ENCODE measurements at regions not wholly inside any gene's neighbourhood (a gene's known extent, or its start where the extent isn't known, plus 50 kb on each side); places are given as distances from the start of the nearest gene placed in this dataset.

DNA sequence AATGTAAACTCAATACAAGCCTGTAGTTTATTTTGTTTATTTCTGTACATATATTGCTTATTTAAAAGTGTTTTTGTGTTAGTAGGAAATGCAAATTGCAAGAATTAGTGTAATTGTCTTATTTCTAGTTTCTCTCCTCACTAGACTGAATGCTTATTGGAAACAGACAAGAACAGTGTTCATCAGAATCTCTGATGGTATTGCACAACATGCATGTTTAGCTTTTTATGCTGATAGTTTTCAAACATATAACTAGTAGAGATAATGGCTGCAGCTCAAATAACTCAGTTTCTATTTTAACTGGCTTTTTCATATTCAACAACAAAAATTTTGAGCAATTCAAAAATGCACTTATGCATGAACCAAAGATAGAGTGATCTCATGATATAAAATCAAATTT is 68.8 kb upstream of the HTR4 start:
- POLR2A ChIA-PET = no interaction called here
- CTCF ChIA-PET = interaction anchor here (1.7 to 2.1 kb wide), 2 partner anchors 10 to 312 kb away, joined by 5 to 9 read pairs; no protein-coding TSS in a partner anchor
- H3K4me3 ChIP-seq (ENCODE audit: control insufficient read depth in 1 of 7, extremely low read depth in 1 of 7, insufficient read depth in 4 of 7, low read depth in 2 of 7, low read length in 6 of 7) = no peak overlapping the region
- no peak for DNase-seq
- H3K4me1 ChIP-seq (ENCODE audit: control extremely low read depth in 1 of 4, control insufficient read depth in 4 of 4, insufficient read depth in 4 of 4, low read length in 3 of 4) = no peaks in the 10 kb centered on the region
- no peaks in the 10 kb centered on the region for H3K9me3 ChIP-seq (ENCODE audit: control extremely low read depth in 1 of 5, control insufficient read depth in 4 of 5, insufficient read depth in 2 of 5, low read depth in 1 of 5, low read length in 4 of 5)
- H3K27ac ChIP-seq (ENCODE audit: insufficient read depth in 1 of 2, low read depth in 1 of 2, low read length in 2 of 2, poor library complexity in 1 of 2, severe bottlenecking in 2 of 2) = no peak overlapping the region
- no peaks in the 10 kb centered on the region for H3K36me3 ChIP-seq (ENCODE audit: control insufficient read depth in 4 of 4, insufficient read depth in 4 of 4, low read length in 3 of 4)
- H3K27me3 ChIP-seq (replicated peaks in 2 of 5; ENCODE audit: control insufficient read depth in 4 of 5, insufficient read depth in 5 of 5, low read length in 4 of 5) = peaks cover 0 to 7% (median 0%) of the 10 kb centered on the region in 5 experiments

DNA sequence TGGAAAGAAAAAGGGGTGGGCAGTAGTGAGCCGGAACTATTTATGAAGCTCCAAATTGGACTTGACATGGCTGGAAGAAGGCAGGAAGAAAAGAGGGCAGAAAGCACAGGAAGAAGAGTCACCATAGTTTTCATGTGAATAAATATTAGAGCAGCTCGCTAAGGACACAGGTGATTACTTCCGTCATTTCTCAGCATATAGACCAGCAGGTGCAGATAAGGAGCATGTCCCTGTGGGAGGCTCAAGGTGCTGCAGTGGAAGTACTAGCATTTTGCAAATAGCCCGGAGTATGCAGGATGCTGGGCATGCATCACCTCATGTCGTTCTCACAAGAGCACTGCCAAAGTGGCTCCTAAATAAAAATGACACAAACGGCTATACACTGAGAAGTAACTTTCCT is 71.3 kb upstream of the HTR4 start:
- Histone ChIP-seq H3K36me3 (ENCODE audit: control insufficient read depth in 4 of 4, insufficient read depth in 4 of 4, low read length in 3 of 4) (no peaks in the 10 kb centered on the region), H3K4me3 (ENCODE audit: control insufficient read depth in 1 of 7, extremely low read depth in 1 of 7, insufficient read depth in 4 of 7, low read depth in 2 of 7, low read length in 6 of 7) (no peak overlapping the region), H3K9me3 (ENCODE audit: control extremely low read depth in 1 of 5, control insufficient read depth in 4 of 5, insufficient read depth in 2 of 5, low read depth in 1 of 5, low read length in 4 of 5) (no peaks in the 10 kb centered on the region), H3K27ac (ENCODE audit: insufficient read depth in 1 of 2, low read depth in 1 of 2, low read length in 2 of 2, poor library complexity in 1 of 2, severe bottlenecking in 2 of 2) (no peak overlapping the region), H3K27me3 (replicated peaks in 2 of 5; ENCODE audit: control insufficient read depth in 4 of 5, insufficient read depth in 5 of 5, low read length in 4 of 5) (peaks cover 0 to 3% (median 0%) of the 10 kb centered on the region in 5 experiments), H3K4me1 (ENCODE audit: control extremely low read depth in 1 of 4, control insufficient read depth in 4 of 4, insufficient read depth in 4 of 4, low read length in 3 of 4) (no peaks in the 10 kb centered on the region)
- ChIA-PET CTCF (interaction anchor here (1.8 to 13.2 kb wide), 3 partner anchors 10 to 548 kb away, joined by 5 to 251 read pairs (median 96); no protein-coding TSS in a partner anchor), POLR2A (no interaction called here)
- no peak for DNase-seq
- 95% methylated on average over 6 of the region's 6 CpGs for WGBS (ENCODE audit: insufficient coverage)

DNA sequence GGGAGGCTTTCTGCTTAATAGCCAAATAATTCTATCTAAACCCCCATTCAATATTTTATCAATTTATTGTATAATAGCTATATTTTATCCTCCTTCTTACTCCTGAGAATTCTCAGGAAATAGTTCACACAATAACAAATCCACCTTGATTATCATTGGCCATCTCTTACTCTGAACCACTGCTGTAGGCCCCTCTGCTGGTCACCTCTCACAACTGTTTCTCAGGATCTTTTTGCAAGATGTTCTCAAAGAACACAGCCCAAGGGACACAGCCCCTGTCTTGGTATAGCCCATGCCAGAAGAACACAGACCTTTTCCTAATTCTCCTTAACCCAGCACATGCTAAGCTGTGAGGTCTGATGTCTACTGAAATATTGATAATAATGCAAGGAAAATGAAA is 74.9 kb upstream of the HTR4 start:
- H3K27me3 ChIP-seq (replicated peaks in 2 of 5; ENCODE audit: control insufficient read depth in 4 of 5, insufficient read depth in 5 of 5, low read length in 4 of 5) = peaks cover 0 to under 1% (median 0%) of the 10 kb centered on the region in 5 experiments

GRCh38 chr5:148730270-148730669 is 75.9 kb upstream of the HTR4 start:
- ChIA-PET POLR2A (no interaction called here), CTCF (interaction anchor here (0.6 to 18.3 kb wide), 67 partner anchors 9 to 882 kb away, joined by 3 to 361 read pairs (median 5); no protein-coding TSS in a partner anchor)
- H3K27me3 ChIP-seq (replicated peaks in 2 of 5; ENCODE audit: control insufficient read depth in 4 of 5, insufficient read depth in 5 of 5, low read length in 4 of 5) = no peaks in the 10 kb centered on the region
- no peaks in the 10 kb centered on the region for H3K9me3 ChIP-seq (ENCODE audit: control extremely low read depth in 1 of 5, control insufficient read depth in 4 of 5, insufficient read depth in 2 of 5, low read depth in 1 of 5, low read length in 4 of 5)
- no peak overlapping the region for H3K27ac ChIP-seq (ENCODE audit: insufficient read depth in 1 of 2, low read depth in 1 of 2, low read length in 2 of 2, poor library complexity in 1 of 2, severe bottlenecking in 2 of 2)
- peaks cover 0 to 8% (median 1%) of the 10 kb centered on the region in 4 experiments for H3K4me1 ChIP-seq (ENCODE audit: control extremely low read depth in 1 of 4, control insufficient read depth in 4 of 4, insufficient read depth in 4 of 4, low read length in 3 of 4)
- H3K36me3 ChIP-seq (ENCODE audit: control insufficient read depth in 4 of 4, insufficient read depth in 4 of 4, low read length in 3 of 4) = no peaks in the 10 kb centered on the region
- WGBS (ENCODE audit: insufficient coverage) = 100% methylated on average over 2 of the region's 2 CpGs
- DNase-seq = no peak
- no peak overlapping the region for H3K4me3 ChIP-seq (ENCODE audit: control insufficient read depth in 1 of 7, extremely low read depth in 1 of 7, insufficient read depth in 4 of 7, low read depth in 2 of 7, low read length in 6 of 7)

More for the DNA sequence above, 74.9 kb upstream of the HTR4 start:
- Histone ChIP-seq H3K9me3 (ENCODE audit: control extremely low read depth in 1 of 5, control insufficient read depth in 4 of 5, insufficient read depth in 2 of 5, low read depth in 1 of 5, low read length in 4 of 5) (no peaks in the 10 kb centered on the region), H3K4me3 (ENCODE audit: control insufficient read depth in 1 of 7, extremely low read depth in 1 of 7, insufficient read depth in 4 of 7, low read depth in 2 of 7, low read length in 6 of 7) (no peak overlapping the region), H3K27ac (ENCODE audit: insufficient read depth in 1 of 2, low read depth in 1 of 2, low read length in 2 of 2, poor library complexity in 1 of 2, severe bottlenecking in 2 of 2) (no peak overlapping the region), H3K36me3 (ENCODE audit: control insufficient read depth in 4 of 4, insufficient read depth in 4 of 4, low read length in 3 of 4) (no peaks in the 10 kb centered on the region), H3K4me1 (ENCODE audit: control extremely low read depth in 1 of 4, control insufficient read depth in 4 of 4, insufficient read depth in 4 of 4, low read length in 3 of 4) (peaks cover 0 to 8% (median 1%) of the 10 kb centered on the region in 4 experiments)
- CTCF ChIA-PET = interaction anchor here (0.7 to 18.3 kb wide), 10 partner anchors 14 to 552 kb away, joined by 3 to 361 read pairs (median 5); no protein-coding TSS in a partner anchor
- DNase-seq = peak in 1 of 3 donors; percentile 21
- POLR2A ChIA-PET = no interaction called here

- no peak overlapping the region for H3K27ac ChIP-seq (ENCODE audit: insufficient read depth in 1 of 2, low read depth in 1 of 2, low read length in 2 of 2, poor library complexity in 1 of 2, severe bottlenecking in 2 of 2)
- peak; percentile 89 to 95 (median 92) for DNase-seq
- no peaks in the 10 kb centered on the region for H3K9me3 ChIP-seq (ENCODE audit: control extremely low read depth in 1 of 5, control insufficient read depth in 4 of 5, insufficient read depth in 2 of 5, low read depth in 1 of 5, low read length in 4 of 5)
- peak overlapping the region in 1 of 7 experiments; percentile 6 for H3K4me3 ChIP-seq (ENCODE audit: control insufficient read depth in 1 of 7, extremely low read depth in 1 of 7, insufficient read depth in 4 of 7, low read depth in 2 of 7, low read length in 6 of 7)
- WGBS (ENCODE audit: insufficient coverage) = 0% methylated on average over 1 of the region's 12 CpGs
- no peaks in the 10 kb centered on the region for H3K27me3 ChIP-seq (replicated peaks in 2 of 5; ENCODE audit: control insufficient read depth in 4 of 5, insufficient read depth in 5 of 5, low read length in 4 of 5)
- H3K4me1 ChIP-seq (ENCODE audit: control extremely low read depth in 1 of 4, control insufficient read depth in 4 of 4, insufficient read depth in 4 of 4, low read length in 3 of 4) = peaks cover 0 to 8% (median 1%) of the 10 kb centered on the region in 4 experiments
- H3K36me3 ChIP-seq (ENCODE audit: control insufficient read depth in 4 of 4, insufficient read depth in 4 of 4, low read length in 3 of 4) = no peaks in the 10 kb centered on the region
- CTCF ChIA-PET = interaction anchor here (0.6 to 18.3 kb wide), 77 partner anchors 8 to 883 kb away, joined by 3 to 361 read pairs (median 5); no protein-coding TSS in a partner anchor
- POLR2A ChIA-PET = interaction anchor here (1.0 kb wide), 1 partner anchor 440 kb away, joined by 5 read pairs; no protein-coding TSS in a partner anchor
These were observed 76.9 kb upstream of the HTR4 start for GRCh38 chr5:148730942-148731898.

DNA sequence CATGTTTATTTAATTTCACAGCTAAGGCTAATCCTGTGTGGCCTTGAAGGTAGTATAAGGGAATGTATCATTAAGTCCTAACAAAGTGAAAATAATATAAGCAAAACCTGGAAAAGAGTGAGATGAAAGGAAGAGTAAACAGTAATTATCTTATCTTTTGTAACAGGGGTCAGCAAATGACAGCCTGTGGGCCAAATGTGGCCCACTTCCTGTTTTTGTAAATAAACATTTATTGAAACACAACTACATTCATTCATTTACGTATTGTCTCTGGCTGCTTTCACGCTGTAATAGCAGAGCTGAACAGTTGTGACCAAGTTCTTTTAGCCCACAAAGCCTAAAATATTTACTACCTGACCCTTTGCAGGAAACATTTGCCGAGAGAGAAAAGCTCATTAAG is 78.4 kb upstream of the HTR4 start:
- ChIA-PET POLR2A (no interaction called here), CTCF (interaction anchor here (0.7 to 18.3 kb wide), 32 partner anchors 9 to 555 kb away, joined by 3 to 361 read pairs (median 6); no protein-coding TSS in a partner anchor)
- WGBS (ENCODE audit: insufficient coverage) = 73% methylated on average over 2 of the region's 3 CpGs
- DNase-seq = peak in 1 of 3 donors; percentile 27
- Histone ChIP-seq H3K4me1 (ENCODE audit: control extremely low read depth in 1 of 4, control insufficient read depth in 4 of 4, insufficient read depth in 4 of 4, low read length in 3 of 4) (peaks cover 0 to 8% (median 1%) of the 10 kb centered on the region in 4 experiments), H3K27me3 (replicated peaks in 2 of 5; ENCODE audit: control insufficient read depth in 4 of 5, insufficient read depth in 5 of 5, low read length in 4 of 5) (no peaks in the 10 kb centered on the region), H3K36me3 (ENCODE audit: control insufficient read depth in 4 of 4, insufficient read depth in 4 of 4, low read length in 3 of 4) (no peaks in the 10 kb centered on the region), H3K4me3 (ENCODE audit: control insufficient read depth in 1 of 7, extremely low read depth in 1 of 7, insufficient read depth in 4 of 7, low read depth in 2 of 7, low read length in 6 of 7) (no peak overlapping the region), H3K27ac (ENCODE audit: insufficient read depth in 1 of 2, low read depth in 1 of 2, low read length in 2 of 2, poor library complexity in 1 of 2, severe bottlenecking in 2 of 2) (no peak overlapping the region), H3K9me3 (ENCODE audit: control extremely low read depth in 1 of 5, control insufficient read depth in 4 of 5, insufficient read depth in 2 of 5, low read depth in 1 of 5, low read length in 4 of 5) (no peaks in the 10 kb centered on the region)

Measured in common myeloid progenitor, CD34-positive (primary cell).